K562 (cell line): ENCODE measurements at regions not wholly inside any gene's neighbourhood (a gene's known extent, or its start where the extent isn't known, plus 50 kb on each side); places are given as distances from the start of the nearest gene placed in this dataset.
A peak's percentile ranks its signal among the peaks of the same experiment; 100 is the strongest.

Experiments used
- ATAC-seq: fragments of 200-7000 bp; cut with Tn5 transposase; 3 replicates; pipeline ENCODE4 v1.9.1; 2020; ENCODE audit warnings: moderate library complexity
- BruUV-seq: library from RNA; stranded (reverse); fragments of 400-500 nt; replicated peaks from 2 replicates; lab custom pipeline; 2021; lab: Mats Ljungman, UMichigan
- CTCF ChIA-PET: fragments of 300-600 bp; formaldehyde crosslinking; extraction: SDS; loops from one replicate; lab custom pipeline; 2021; ENCODE audit warnings: low intra/inter-chr PET ratio; lab: Yijun Ruan, JAX
- POLR2A ChIA-PET: fragments of 300-600, 350-650 bp; sonication (Branson Sonifier 250); formaldehyde crosslinking; extraction: SDS; loops from one replicate; lab custom pipeline; 2021; ENCODE audit warnings: antibody characterized with exemption, inconsistent platforms; lab: Yijun Ruan, JAX
- DNase-seq, 4 experiments: peaks; one replicate each; pipeline versions ENCODE4 v3.0.0 to v3.0.0-alpha.2; 2011 to 2018; ENCODE audit warnings: low spot score in 3 of 4, mixed read lengths in 3 of 4; ENCODE audit errors: extremely low read depth in 1 of 4
- FAIRE-seq: peaks from 2 replicates; lab custom pipeline; 2011; peaks lifted over from hg19 to GRCh38; lab: Jason Lieb, UNC
- H2AFZ ChIP-seq: 2 replicates; pipeline ENCODE4 v1.6.0; 2011; ENCODE audit warnings: low read depth, low read length, control low read depth, inconsistent platforms
- H3K27ac ChIP-seq: fragments of 200-600 bp; 3 replicates; pipeline ENCODE4 v1.8.0; 2011; ENCODE audit warnings: low read depth, mild to moderate bottlenecking, control low read depth, inconsistent platforms, low read length, moderate library complexity, mixed read lengths; ENCODE audit errors: extremely low read depth
- H3K27me3 ChIP-seq, 2 experiments: fragments of 300-600 bp in 1 of 2; 2 replicates in 1 of 2; 3 replicates in 1 of 2; pipeline versions ENCODE4 v1.6.0 to v1.8.0; 2011; ENCODE audit warnings: inconsistent platforms in 2 of 2, low read length in 2 of 2, mild to moderate bottlenecking in 1 of 2, mixed read lengths in 1 of 2, moderate library complexity in 1 of 2; ENCODE audit not compliant: control insufficient read depth in 2 of 2, insufficient read depth in 2 of 2
- H3K36me3 ChIP-seq: fragments of 300-600 bp; 3 replicates; pipeline ENCODE4 v1.8.0; 2011; ENCODE audit warnings: mild to moderate bottlenecking, low read length, inconsistent platforms; ENCODE audit not compliant: control insufficient read depth, insufficient read depth
- H3K4me1 ChIP-seq, 2 experiments: fragments of 200-600 bp in 1 of 2; replicated peaks in 1 of 2; 2 replicates in 1 of 2; 3 replicates in 1 of 2; pipeline versions ENCODE4 v1.5.1 to v1.8.0; 2011; ENCODE audit warnings: inconsistent platforms in 2 of 2, low read length in 2 of 2, mild to moderate bottlenecking in 1 of 2, mixed read lengths in 1 of 2, moderate library complexity in 1 of 2; ENCODE audit not compliant: control insufficient read depth in 2 of 2, insufficient read depth in 2 of 2
- H3K4me2 ChIP-seq: 2 replicates; pipeline ENCODE4 v1.6.1; 2011; ENCODE audit warnings: low read length, control low read depth, inconsistent platforms, mixed read lengths; ENCODE audit not compliant: insufficient read depth
- H3K4me3 ChIP-seq: fragments of 200-600 bp; sonication (generic), shearing (Covaris generic); 2 replicates; pipeline ENCODE4 v1.5.1; 2016; ENCODE audit warnings: control low read depth, inconsistent platforms
- H3K79me2 ChIP-seq: fragments of 200-600 bp; 3 replicates; pipeline ENCODE4 v1.8.0; 2011; ENCODE audit warnings: low read length, inconsistent platforms; ENCODE audit not compliant: control insufficient read depth, insufficient read depth
- H3K9ac ChIP-seq, 2 experiments: 2 replicates each; pipeline versions ENCODE4 v1.6.0 to v1.6.1; 2011; ENCODE audit warnings: low read depth in 2 of 2, low read length in 2 of 2, control low read depth in 1 of 2, inconsistent platforms in 1 of 2, mild to moderate bottlenecking in 1 of 2, mixed read lengths in 1 of 2; ENCODE audit not compliant: insufficient read depth in 1 of 2
- H3K9me1 ChIP-seq: one replicate; pipeline ENCODE4 v1.6.0; 2011; ENCODE audit warnings: inconsistent platforms, mild to moderate bottlenecking, low read length, moderate library complexity; ENCODE audit not compliant: control insufficient read depth, insufficient read depth
- H3K9me3 ChIP-seq: replicated peaks from 2 replicates; pipeline ENCODE4 v1.5.1; 2011; ENCODE audit warnings: low read depth, low read length, inconsistent platforms; ENCODE audit not compliant: control insufficient read depth, insufficient read depth
- H4K20me1 ChIP-seq: replicated peaks from 2 replicates; pipeline ENCODE4 v1.6.1; 2011; ENCODE audit warnings: low read length, inconsistent platforms, mixed read lengths; ENCODE audit not compliant: control insufficient read depth, insufficient read depth
- FOXP1 ChIP-seq: sonication (generic); formaldehyde crosslinking; IDR thresholded peaks from 2 replicates; pipeline ENCODE4 v1.8.0; 2022; ENCODE audit warnings: mild to moderate bottlenecking, missing genetic modification reagents
- RBM25 ChIP-seq: fragments of 200-400 bp; formaldehyde crosslinking; IDR thresholded peaks from 2 replicates; pipeline ENCODE4 v1.6.1; 2018; ENCODE audit warnings: low read length, low read depth, moderate library complexity; ENCODE audit not compliant: severe bottlenecking
- SRSF9 ChIP-seq: fragments of 200-400 bp; formaldehyde crosslinking; IDR thresholded peaks from 2 replicates; pipeline ENCODE4 v1.6.1; 2017; ENCODE audit warnings: low read depth, low read length, borderline replicate concordance
- ZFP36 ChIP-seq: fragments of 150-350 bp; IDR thresholded peaks from 2 replicates; pipeline ENCODE4 v1.6.1; 2018; ENCODE audit warnings: low read length, low read depth; ENCODE audit not compliant: partially characterized antibody
- ZNF41 ChIP-seq: fragments of 250-450 bp; sonication (Bioruptor Pico); conservative IDR thresholded peaks from 2 replicates; pipeline ENCODE4 v1.4.0; 2020; ENCODE audit warnings: mild to moderate bottlenecking
- WGBS: fragments of 100-300 bp; shearing (Covaris generic); methylation state at CpG from one replicate; pipeline ENCODE4 v1.1.6; 2016; ENCODE audit warnings: low coverage, mixed read lengths; ENCODE audit not compliant: insufficient coverage; ENCODE audit errors: missing lambda C conversion rate; 5-methylcytosine and 5-hydroxymethylcytosine counted together
- in situ Hi-C: fragments of 300-500 bp; cut with MboI; formaldehyde crosslinking; loops from 4 replicates; pipeline ENCODE4 v1.15.0; 2018; ENCODE audit warnings: inconsistent platforms, mixed read lengths
- intact Hi-C: fragments of 100-400 bp; cut with micrococcal nuclease; formaldehyde crosslinking; loops from 2 replicates; pipeline ENCODE4 v1.14.2; 2022

DNA sequence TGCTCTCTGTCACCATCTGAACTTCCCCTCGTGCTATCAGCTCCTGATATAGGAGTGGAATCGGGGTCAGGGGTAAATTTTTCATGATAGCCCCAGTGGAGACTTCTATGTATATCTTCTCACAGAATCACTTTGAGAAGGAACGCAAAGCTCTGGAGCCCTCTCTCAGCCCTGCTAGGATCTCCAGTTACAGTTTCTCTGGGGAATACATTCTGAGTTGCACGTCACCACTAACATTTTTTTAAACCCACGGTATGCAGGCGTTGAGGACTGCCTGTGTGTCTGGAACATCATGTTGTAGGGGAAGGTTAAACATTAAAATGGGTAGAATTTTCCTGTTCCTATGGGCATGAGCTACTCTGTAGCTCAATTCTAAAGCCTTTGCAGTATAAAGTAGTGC lies 116.4 kb upstream of the FAM78B start (continued):
- no peak for TF ChIP-seq FOXP1 (CRISPR knock-in tag)

DNA sequence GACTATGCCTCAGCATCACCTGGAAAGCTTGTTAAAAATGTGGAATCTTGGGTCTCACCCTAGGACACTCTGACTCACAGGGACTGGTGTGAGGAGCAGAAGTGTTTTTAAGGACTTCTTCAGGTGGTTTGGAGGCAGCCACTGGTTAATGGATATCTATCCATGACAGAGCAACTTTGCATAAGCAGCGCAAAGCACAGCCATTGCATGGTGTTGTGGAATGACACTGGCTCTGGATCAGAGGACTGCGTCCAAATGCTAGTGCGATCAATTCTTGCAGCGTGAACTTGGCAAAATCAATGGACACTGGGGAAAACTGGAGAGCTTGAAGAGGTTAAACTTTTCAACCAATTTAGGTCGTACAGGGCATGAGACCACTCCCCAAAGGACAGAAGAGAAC lies 116.8 kb upstream of the FAM78B start:
- H3K4me2 ChIP-seq: no peak overlapping the region
- no peaks in the 10 kb centered on the region for H3K4me1 ChIP-seq
- intact Hi-C loops: no loop called here
- no peaks in the 10 kb centered on the region for H3K9me1 ChIP-seq
- no peak overlapping the region for H3K27ac ChIP-seq
- H3K36me3 ChIP-seq: no peaks in the 10 kb centered on the region
- no peaks in the 10 kb centered on the region for H4K20me1 ChIP-seq
- DNase-seq: no peak
- ATAC-seq: peak; percentile 37; the same call in 1 of the 3 replicates
- no peak for TF ChIP-seq SRSF9
- TF ChIP-seq, all 486 proteins: peak for 0
- Histone ChIP-seq H3K27me3 (peaks cover 0 to 3% of the 10 kb centered on the region in 2 experiments; a peak in 1 of 5 replicates), H3K4me3 (no peak overlapping the region), H3K79me2 (no peaks in the 10 kb centered on the region), H3K9me3 (no peaks in the 10 kb centered on the region), H2AFZ (no peak overlapping the region), H3K9ac (no peak overlapping the region)
- ChIA-PET CTCF (no interaction called here), POLR2A (no interaction called here)
- in situ Hi-C loops: no loop called here
- no TSS peak for BruUV-seq
- FAIRE-seq: no peak
- WGBS: 4% methylated on average over 5 of the region's 5 CpGs

DNA sequence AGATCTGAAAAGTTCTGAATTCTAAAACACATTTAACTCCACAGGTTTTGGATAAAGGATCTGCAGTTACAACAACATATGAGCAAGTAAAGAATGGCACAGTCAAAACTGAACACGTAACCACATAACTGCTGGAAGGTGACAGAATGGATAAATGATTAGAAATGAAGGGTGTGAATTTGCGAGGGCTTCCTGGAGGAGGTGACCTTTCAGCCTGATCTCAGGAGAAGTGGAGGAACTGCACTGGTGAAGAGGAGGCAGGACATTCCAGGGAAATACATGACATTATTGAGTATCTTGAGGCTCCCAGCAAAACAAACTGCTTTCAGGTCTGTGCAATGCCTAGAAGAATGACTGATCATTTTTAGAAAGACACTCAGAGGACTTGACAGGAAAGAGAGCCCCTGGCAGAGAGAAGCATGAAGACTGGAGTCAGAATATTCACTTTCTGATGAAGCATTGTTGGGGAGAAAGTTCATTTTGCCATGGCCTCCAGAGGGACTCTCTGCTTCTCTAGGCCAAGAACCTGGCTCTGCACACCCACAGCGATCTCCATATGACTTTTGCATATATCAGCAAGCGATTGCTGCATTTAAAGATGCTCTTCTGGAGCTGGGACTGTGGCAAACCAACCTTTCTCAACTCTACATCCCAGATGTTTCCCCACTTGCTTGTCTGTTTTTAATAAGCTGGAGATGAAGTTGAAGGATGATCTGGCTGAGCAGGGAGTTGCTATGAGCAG lies 122.7 kb upstream of the FAM78B start:
- WGBS: 2% methylated on average over 4 of the region's 4 CpGs
- H3K9me1 ChIP-seq: no peaks in the 10 kb centered on the region
- TF ChIP-seq ZNF41 (no peak), RBM25 (peak; percentile 70), ZFP36 (peak; percentile 86)
- H3K27me3 ChIP-seq: no peaks in the 10 kb centered on the region
- intact Hi-C loops (no loop called here), in situ Hi-C loops (no loop called here)
- no peak overlapping the region for H3K27ac ChIP-seq
- no TSS peak for BruUV-seq
- H3K9ac ChIP-seq: no peak overlapping the region
- no peaks in the 10 kb centered on the region for H3K4me1 ChIP-seq
- ChIA-PET POLR2A (interaction anchor here (0.9 to 1.9 kb wide), 2 partner anchors 9 to 13 kb away, joined by 4 to 5 read pairs; no protein-coding TSS in a partner anchor), CTCF (no interaction called here)
- no peak overlapping the region for H3K4me3 ChIP-seq
- H2AFZ ChIP-seq: no peak overlapping the region
- no peaks in the 10 kb centered on the region for H4K20me1 ChIP-seq
- no peaks in the 10 kb centered on the region for H3K79me2 ChIP-seq
- H3K4me2 ChIP-seq: no peak overlapping the region
- FAIRE-seq (no peak), ATAC-seq (no peak), DNase-seq (no peak)
- no peaks in the 10 kb centered on the region for H3K36me3 ChIP-seq
- no peaks in the 10 kb centered on the region for H3K9me3 ChIP-seq
